A549 (cell line): ENCODE measurements at regions not wholly inside any gene's neighbourhood (a gene's known extent, or its start where the extent isn't known, plus 50 kb on each side); places are given as distances from the start of the nearest gene placed in this dataset.

Experiments used
- CTCF ChIP-seq: fragments of >200 bp; sonication (Bioruptor Twin); formaldehyde crosslinking; IDR thresholded peaks from 3 replicates; pipeline ENCODE4 v1.5.1; 2016
- EP300 ChIP-seq, 2 experiments: fragments of >200 bp; sonication (Bioruptor Twin); formaldehyde crosslinking; IDR thresholded peaks; 2 replicates in 1 of 2; 3 replicates in 1 of 2; pipeline ENCODE4 v1.6.1; 2016 to 2017
- HDAC2 ChIP-seq: fragments of 200-600 bp; sonication (generic); IDR thresholded peaks from 2 replicates; pipeline ENCODE4 v1.6.1; 2016
- JUN ChIP-seq, 2 experiments: fragments of >200 bp; sonication (Bioruptor Twin); formaldehyde crosslinking; IDR thresholded peaks; 2 replicates in 1 of 2; 3 replicates in 1 of 2; pipeline ENCODE4 v1.6.1; 2016 to 2017
- RNF2 ChIP-seq: fragments of 200-600 bp; sonication (generic); IDR thresholded peaks from 2 replicates; pipeline ENCODE4 v1.6.1; 2016; ENCODE audit warnings: low read depth, mild to moderate bottlenecking, antibody characterized with exemption, moderate library complexity, borderline replicate concordance
- TP53 ChIP-seq: fragments of 250-450 bp; sonication (Bioruptor Pico); IDR thresholded peaks from 2 replicates; pipeline ENCODE4 v1.5.0; 2021; ENCODE audit warnings: mild to moderate bottlenecking, moderate library complexity

GRCh38 chr2:71989671-71990070, 158.0 kb downstream of the CYP26B1 start:
- TF ChIP-seq CTCF (no peak), HDAC2 (no peak), TP53 (CRISPR knock-in tag) (no peak), EP300 (IDR thresholded peaks at IDR 0.05) (no peak), JUN (IDR thresholded peaks at IDR 0.05) (no peak), RNF2 (no peak)
